Panc1 (cell line): ENCODE measurements at regions not wholly inside any gene's neighbourhood (a gene's known extent, or its start where the extent isn't known, plus 50 kb on each side); places are given as distances from the start of the nearest gene placed in this dataset.

Experiments
- ATAC-seq: fragments of 200-7000 bp; cut with Tn5 transposase; 2 replicates; pipeline ENCODE4 v1.9.1; 2020; ENCODE audit warnings: mild to moderate bottlenecking, moderate library complexity
- BruUV-seq: library from RNA; stranded (reverse); fragments of 400-500 nt; replicated peaks from 2 replicates; lab custom pipeline; 2021; lab: Mats Ljungman, UMichigan
- CTCF ChIA-PET: fragments of 300-600 bp; sonication (Branson Sonifier 250); formaldehyde crosslinking; loops from one replicate; lab custom pipeline; 2022; ENCODE audit warnings: antibody characterized with exemption; lab: Charles Lee
- POLR2A ChIA-PET: fragments of 300-600 bp; sonication (Branson Sonifier 250); formaldehyde crosslinking; loops from one replicate; lab custom pipeline; 2022; ENCODE audit warnings: antibody characterized with exemption; lab: Charles Lee
- DNase-seq: peaks from one replicate; pipeline ENCODE4 v3.0.0-alpha.2; 2010; ENCODE audit warnings: low read depth, low spot score
- H3K27ac ChIP-seq: 2 replicates; pipeline ENCODE4 v1.5.1; 2011; ENCODE audit warnings: mild to moderate bottlenecking, low read length, inconsistent platforms
- H3K27me3 ChIP-seq: fragments of 200-500 bp; sonication (Bioruptor generic); 2 replicates; pipeline ENCODE4 v1.6.0; 2014; ENCODE audit warnings: low read length, inconsistent platforms; ENCODE audit not compliant: control insufficient read depth, insufficient read depth
- H3K36me3 ChIP-seq: fragments of 200-500 bp; sonication (Bioruptor generic); 2 replicates; pipeline ENCODE4 v1.5.1; 2014; ENCODE audit warnings: inconsistent platforms, mild to moderate bottlenecking, low read length, moderate library complexity; ENCODE audit not compliant: control insufficient read depth, insufficient read depth
- H3K4me1 ChIP-seq: 2 replicates; pipeline ENCODE4 v1.5.1; 2011; ENCODE audit warnings: inconsistent platforms, mild to moderate bottlenecking, low read length, moderate library complexity; ENCODE audit not compliant: control insufficient read depth, insufficient read depth
- H3K4me3 ChIP-seq, 2 experiments: 2 replicates each; pipeline ENCODE4 v1.5.1; 2011 to 2012; ENCODE audit warnings: low read depth in 2 of 2, low read length in 2 of 2, mild to moderate bottlenecking in 2 of 2, inconsistent platforms in 1 of 2, moderate library complexity in 1 of 2
- H3K9me3 ChIP-seq: fragments of 200-500 bp; sonication (Bioruptor generic); 2 replicates; pipeline ENCODE4 v1.5.1; 2014; ENCODE audit warnings: low read depth, mild to moderate bottlenecking, inconsistent platforms, low read length, moderate library complexity; ENCODE audit not compliant: control insufficient read depth, insufficient read depth
- CTCF ChIP-seq: fragments of 450-650 bp; IDR thresholded peaks from 2 replicates; pipeline ENCODE4 v1.5.1; 2017; ENCODE audit warnings: mild to moderate bottlenecking
- POLR2AphosphoS5 ChIP-seq: IDR thresholded peaks from 2 replicates; pipeline ENCODE4 v1.6.1; 2012; ENCODE audit warnings: mild to moderate bottlenecking, low read depth, low read length, moderate library complexity
- SIN3A ChIP-seq: IDR thresholded peaks from 2 replicates; pipeline ENCODE4 v1.6.1; 2012; ENCODE audit warnings: low read depth, mild to moderate bottlenecking, low read length, moderate library complexity, borderline replicate concordance; ENCODE audit not compliant: insufficient read depth
- TCF7L2 ChIP-seq: IDR thresholded peaks from 2 replicates; pipeline ENCODE4 v1.6.1; 2011; ENCODE audit warnings: mild to moderate bottlenecking, low read depth, low read length, inconsistent platforms
- in situ Hi-C: cut with HindIII; loops from 2 replicates; pipeline ENCODE4 v1.10.0; 2016; ENCODE audit warnings: low sequenced_read_pairs, low pct_unique_long_range_greater_than_20kb
- intact Hi-C: fragments of 100-400 bp; cut with micrococcal nuclease; formaldehyde crosslinking; loops from one replicate; pipeline ENCODE4 v1.10.0; 2022; ENCODE audit not compliant: unreplicated experiment
- TF ChIP-seq, protein P1 (sequence below), 2 experiments: IDR thresholded peaks; 2 replicates each; pipeline ENCODE4 v1.6.1; 2011 to 2012; ENCODE audit warnings: low read depth in 2 of 2, control low read depth in 1 of 2, low read length in 1 of 2, mild to moderate bottlenecking in 1 of 2, moderate library complexity in 1 of 2; ENCODE audit not compliant: insufficient read depth in 1 of 2

DNA sequence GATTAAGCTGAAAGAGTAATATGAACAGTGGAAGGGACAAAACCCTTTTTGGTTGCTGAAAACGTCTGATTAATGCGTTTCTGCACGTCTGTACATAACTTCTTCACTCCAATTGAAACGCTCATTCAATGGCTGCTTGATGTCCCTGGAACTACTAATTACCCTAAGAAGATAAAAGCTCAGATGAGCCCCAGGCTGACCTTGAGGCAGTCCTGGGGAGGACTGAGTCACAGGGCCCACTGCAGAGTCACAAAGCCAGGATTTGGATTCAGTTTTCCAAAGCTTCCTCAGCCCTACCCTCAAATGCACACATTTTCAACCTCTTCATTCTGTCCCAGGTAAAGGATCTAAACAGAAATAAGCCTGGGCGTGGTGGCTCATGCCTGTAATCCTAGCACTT, 75.0 kb upstream of the FLT1 start:
- TF ChIP-seq POLR2AphosphoS5, result no peak
- TF ChIP-seq, protein P1, sequence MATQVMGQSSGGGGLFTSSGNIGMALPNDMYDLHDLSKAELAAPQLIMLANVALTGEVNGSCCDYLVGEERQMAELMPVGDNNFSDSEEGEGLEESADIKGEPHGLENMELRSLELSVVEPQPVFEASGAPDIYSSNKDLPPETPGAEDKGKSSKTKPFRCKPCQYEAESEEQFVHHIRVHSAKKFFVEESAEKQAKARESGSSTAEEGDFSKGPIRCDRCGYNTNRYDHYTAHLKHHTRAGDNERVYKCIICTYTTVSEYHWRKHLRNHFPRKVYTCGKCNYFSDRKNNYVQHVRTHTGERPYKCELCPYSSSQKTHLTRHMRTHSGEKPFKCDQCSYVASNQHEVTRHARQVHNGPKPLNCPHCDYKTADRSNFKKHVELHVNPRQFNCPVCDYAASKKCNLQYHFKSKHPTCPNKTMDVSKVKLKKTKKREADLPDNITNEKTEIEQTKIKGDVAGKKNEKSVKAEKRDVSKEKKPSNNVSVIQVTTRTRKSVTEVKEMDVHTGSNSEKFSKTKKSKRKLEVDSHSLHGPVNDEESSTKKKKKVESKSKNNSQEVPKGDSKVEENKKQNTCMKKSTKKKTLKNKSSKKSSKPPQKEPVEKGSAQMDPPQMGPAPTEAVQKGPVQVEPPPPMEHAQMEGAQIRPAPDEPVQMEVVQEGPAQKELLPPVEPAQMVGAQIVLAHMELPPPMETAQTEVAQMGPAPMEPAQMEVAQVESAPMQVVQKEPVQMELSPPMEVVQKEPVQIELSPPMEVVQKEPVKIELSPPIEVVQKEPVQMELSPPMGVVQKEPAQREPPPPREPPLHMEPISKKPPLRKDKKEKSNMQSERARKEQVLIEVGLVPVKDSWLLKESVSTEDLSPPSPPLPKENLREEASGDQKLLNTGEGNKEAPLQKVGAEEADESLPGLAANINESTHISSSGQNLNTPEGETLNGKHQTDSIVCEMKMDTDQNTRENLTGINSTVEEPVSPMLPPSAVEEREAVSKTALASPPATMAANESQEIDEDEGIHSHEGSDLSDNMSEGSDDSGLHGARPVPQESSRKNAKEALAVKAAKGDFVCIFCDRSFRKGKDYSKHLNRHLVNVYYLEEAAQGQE (IDR thresholded peaks at IDR 0.05; ENCODE audit: insufficient read depth in 1 of 2, low read depth in 2 of 2, low read length in 1 of 2), result no peak
- TF ChIP-seq SIN3A, result no peak
- no peak for TF ChIP-seq CTCF
- TF ChIP-seq TCF7L2, result no peak
- DNase-seq, result no peak
- BruUV-seq, result no TSS peak
- CTCF ChIA-PET, result no interaction called here
- in situ Hi-C loops, result no loop called here
- no peaks in the 10 kb centered on the region for H3K36me3 ChIP-seq
- intact Hi-C loops, result no loop called here
- POLR2A ChIA-PET, result no interaction called here
- H3K4me1 ChIP-seq, result no peaks in the 10 kb centered on the region
- H3K4me3 ChIP-seq, result no peak overlapping the region
- ATAC-seq, result no peak
- no peaks in the 10 kb centered on the region for H3K9me3 ChIP-seq
- H3K27ac ChIP-seq, result no peak overlapping the region
- H3K27me3 ChIP-seq, result no peaks in the 10 kb centered on the region

GRCh38 chr13:28568286-28568685, 73.4 kb upstream of the FLT1 start:
- DNase-seq, result no peak
- no peaks in the 10 kb centered on the region for H3K36me3 ChIP-seq
- POLR2A ChIA-PET, result no interaction called here
- BruUV-seq, result no TSS peak
- CTCF ChIA-PET, result no interaction called here
- H3K9me3 ChIP-seq, result no peaks in the 10 kb centered on the region
- in situ Hi-C loops, result no loop called here
- intact Hi-C loops, result no loop called here
- ATAC-seq, result no peak
- TF ChIP-seq, protein P1 (IDR thresholded peaks at IDR 0.05; ENCODE audit: insufficient read depth in 1 of 2, low read depth in 2 of 2, low read length in 1 of 2), result no peak
- TF ChIP-seq CTCF (no peak), SIN3A (no peak), POLR2AphosphoS5 (no peak), TCF7L2 (no peak)
- H3K4me3 ChIP-seq, result no peak overlapping the region
- no peaks in the 10 kb centered on the region for H3K4me1 ChIP-seq
- H3K27ac ChIP-seq, result no peak overlapping the region
- H3K27me3 ChIP-seq, result no peaks in the 10 kb centered on the region
